ENCODE measurements at regions not wholly inside any gene's neighbourhood (a gene's known extent, or its start where the extent isn't known, plus 50 kb on each side); places are given as distances from the start of the nearest gene placed in this dataset.

GRCh38 chr12:111141205-111141604, 220.8 kb upstream of the MYL2 start:
- CTCF ChIA-PET: no interaction called here
- H3K27ac ChIP-seq (ENCODE audit: low read depth, low read length): no peak overlapping the region
- H4K20me1 ChIP-seq (ENCODE audit: insufficient read depth): no peaks in the 10 kb centered on the region
- no peak overlapping the region for H2AFZ ChIP-seq (ENCODE audit: low read depth, low read length, poor library complexity, severe bottlenecking)
- RAD21 ChIA-PET (ENCODE audit: low non-redundant PET in 1 of 2, low total read pairs in 2 of 2, uncharacterized antibody in 2 of 2, unreplicated experiment in 2 of 2): no interaction called here
- DNase-seq (ENCODE audit: low read depth, low spot score) (no peak), ATAC-seq (no peak)
- H3K4me1 ChIP-seq (ENCODE audit: control insufficient read depth in 1 of 2, insufficient read depth in 2 of 2, low read length in 2 of 2): no peaks in the 10 kb centered on the region
- no peak overlapping the region for H3K9ac ChIP-seq (ENCODE audit: low read length)
- no peaks in the 10 kb centered on the region for H3K9me3 ChIP-seq (ENCODE audit: control insufficient read depth in 1 of 2, insufficient read depth in 1 of 2, low read depth in 1 of 2, low read length in 2 of 2)
- no peak for TF ChIP-seq ATF3 (IDR thresholded peaks at IDR 0.05)
- no peak for TF ChIP-seq RAD21 (IDR thresholded peaks at IDR 0.05; ENCODE audit: low read depth)
- TF ChIP-seq CBX3 (IDR thresholded peaks at IDR 0.05; ENCODE audit: low read depth): no peak
- no peaks in the 10 kb centered on the region for H3K36me3 ChIP-seq (ENCODE audit: control insufficient read depth in 1 of 2, insufficient read depth in 2 of 2, low read length in 2 of 2)
- POLR2A ChIA-PET: no interaction called here
- no peak overlapping the region for H3K4me2 ChIP-seq (ENCODE audit: low read length)
- intact Hi-C loops (cut with micrococcal nuclease): no loop called here
- no peak overlapping the region for H3K4me3 ChIP-seq (replicated peaks in 1 of 2; ENCODE audit: low read depth in 1 of 2, low read length in 2 of 2)
- H3K9me2 ChIP-seq (ENCODE audit: insufficient read depth): no peaks in the 10 kb centered on the region
- peaks cover 14% of the 10 kb centered on the region; the same call in 1 of the 2 replicates for H3K27me3 ChIP-seq (ENCODE audit: insufficient read depth, low read length)
- no TSS peak for BruUV-seq (replicated peaks)
- H3K79me2 ChIP-seq (ENCODE audit: insufficient read depth, low read length): no peaks in the 10 kb centered on the region

- Histone ChIP-seq H3K27me3 (ENCODE audit: insufficient read depth, low read length) (peaks cover 14% of the 10 kb centered on the region; the same call in 1 of the 2 replicates), H2AFZ (ENCODE audit: low read depth, low read length, poor library complexity, severe bottlenecking) (no peak overlapping the region), H4K20me1 (ENCODE audit: insufficient read depth) (no peaks in the 10 kb centered on the region), H3K27ac (ENCODE audit: low read depth, low read length) (no peak overlapping the region), H3K4me3 (replicated peaks in 1 of 2; ENCODE audit: low read depth in 1 of 2, low read length in 2 of 2) (no peak overlapping the region), H3K36me3 (ENCODE audit: control insufficient read depth in 1 of 2, insufficient read depth in 2 of 2, low read length in 2 of 2) (no peaks in the 10 kb centered on the region), H3K9me2 (ENCODE audit: insufficient read depth) (no peaks in the 10 kb centered on the region), H3K9ac (ENCODE audit: low read length) (no peak overlapping the region), H3K79me2 (ENCODE audit: insufficient read depth, low read length) (no peaks in the 10 kb centered on the region), H3K4me1 (ENCODE audit: control insufficient read depth in 1 of 2, insufficient read depth in 2 of 2, low read length in 2 of 2) (no peaks in the 10 kb centered on the region), H3K9me3 (ENCODE audit: control insufficient read depth in 1 of 2, insufficient read depth in 1 of 2, low read depth in 1 of 2, low read length in 2 of 2) (no peaks in the 10 kb centered on the region), H3K4me2 (ENCODE audit: low read length) (no peak overlapping the region)
- no peak for DNase-seq (ENCODE audit: low read depth, low spot score)
- ATAC-seq: no peak
- RAD21 ChIA-PET (ENCODE audit: low non-redundant PET in 1 of 2, low total read pairs in 2 of 2, uncharacterized antibody in 2 of 2, unreplicated experiment in 2 of 2): no interaction called here
- no TSS peak for BruUV-seq (replicated peaks)
- CTCF ChIA-PET: no interaction called here
- POLR2A ChIA-PET: no interaction called here
- TF ChIP-seq EGR1 (IDR thresholded peaks at IDR 0.05; ENCODE audit: low read depth): no peak
- intact Hi-C loops (cut with micrococcal nuclease): no loop called here
Measured at GRCh38 chr12:111138016-111138415, 217.6 kb upstream of the MYL2 start.
